Smooth muscle cell (in vitro differentiated cells): ENCODE measurements at regions not wholly inside any gene's neighbourhood (a gene's known extent, or its start where the extent isn't known, plus 50 kb on each side); places are given as distances from the start of the nearest gene placed in this dataset.

Experiments used
- DNase-seq: peaks from one replicate; lab custom pipeline; 2025; ENCODE audit not compliant: unreplicated experiment; lab: John Stamatoyannopoulos, UW
- H2AFZ ChIP-seq: fragments of 200-600 bp; sonication (generic); 2 replicates; pipeline ENCODE4 v1.6.0; 2016; ENCODE audit warnings: antibody characterized with exemption, low read depth, mild to moderate bottlenecking
- H3F3A ChIP-seq: fragments of 200-600 bp; sonication (generic); 2 replicates; pipeline ENCODE4 v1.6.0; 2017; ENCODE audit warnings: antibody characterized with exemption, low read depth
- H3K27ac ChIP-seq: fragments of 200-600 bp; sonication (generic); 2 replicates; pipeline ENCODE4 v1.5.1; 2016; ENCODE audit warnings: low read depth, mild to moderate bottlenecking
- H3K27me3 ChIP-seq: fragments of 200-600 bp; sonication (generic); 2 replicates; pipeline ENCODE4 v1.6.1; 2016; ENCODE audit warnings: low read depth, mild to moderate bottlenecking
- H3K36me3 ChIP-seq: fragments of 200-600 bp; sonication (generic); 2 replicates; pipeline ENCODE4 v1.5.1; 2016; ENCODE audit warnings: low read depth
- H3K4me1 ChIP-seq: fragments of 200-600 bp; sonication (generic); 2 replicates; pipeline ENCODE4 v1.5.1; 2016; ENCODE audit warnings: low read depth
- H3K4me2 ChIP-seq: fragments of 200-600 bp; sonication (generic); 2 replicates; pipeline ENCODE4 v1.6.0; 2016; ENCODE audit warnings: mild to moderate bottlenecking
- H3K4me3 ChIP-seq: fragments of 200-600 bp; sonication (generic); 2 replicates; pipeline ENCODE4 v1.5.1; 2016; ENCODE audit warnings: mild to moderate bottlenecking
- H3K79me2 ChIP-seq: fragments of 200-600 bp; sonication (generic); 2 replicates; pipeline ENCODE4 v1.6.0; 2016; ENCODE audit warnings: low read depth, mild to moderate bottlenecking
- H3K9ac ChIP-seq: fragments of 200-600 bp; sonication (generic); 2 replicates; pipeline ENCODE4 v1.6.0; 2016; ENCODE audit warnings: low read depth
- H3K9me3 ChIP-seq: fragments of 200-600 bp; sonication (generic); replicated peaks from 2 replicates; pipeline ENCODE4 v1.5.1; 2016; ENCODE audit warnings: low read depth
- H4K20me1 ChIP-seq: fragments of 200-600 bp; sonication (generic); 2 replicates; pipeline ENCODE4 v1.6.0; 2016; ENCODE audit warnings: low read depth
- WGBS: methylation state at CpG from one replicate; pipeline ENCODE4 v1.1.7; 2016; ENCODE audit warnings: low lambda C conversion rate; 5-methylcytosine and 5-hydroxymethylcytosine counted together
- TF ChIP-seq, protein P1 (sequence below): fragments of 200-600 bp; sonication (generic); IDR thresholded peaks from 2 replicates; pipeline ENCODE4 v1.5.1; 2017; ENCODE audit warnings: borderline replicate concordance, mild to moderate bottlenecking, antibody characterized with exemption; ENCODE audit not compliant: insufficient read depth, poor library complexity, severe bottlenecking

DNA sequence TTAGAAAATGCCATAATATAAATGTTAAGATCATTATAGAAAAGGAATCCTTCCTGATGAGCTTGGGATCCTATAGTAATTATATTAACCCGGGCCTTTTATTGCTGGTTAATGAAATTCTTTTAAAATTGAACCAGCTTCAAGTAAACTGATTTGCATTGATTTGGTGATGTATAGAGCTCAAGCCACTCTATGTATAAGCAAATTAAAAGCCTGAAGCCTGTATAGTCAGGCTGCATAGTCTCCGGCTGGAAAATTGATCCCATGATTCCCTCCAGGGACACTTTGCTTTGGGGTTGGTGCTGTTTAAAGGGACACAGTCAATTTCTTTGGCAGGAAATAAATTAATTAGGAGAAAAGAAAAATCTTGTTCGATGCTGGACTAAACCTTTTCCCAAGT, 199.1 kb downstream of the HERPUD2 start:
- Histone ChIP-seq H3K27ac (no peak overlapping the region), H3K9me3 (no peaks in the 10 kb centered on the region), H3K27me3 (no peaks in the 10 kb centered on the region), H2AFZ (no peak overlapping the region), H3K9ac (no peak overlapping the region), H3K36me3 (no peaks in the 10 kb centered on the region), H3K4me1 (no peaks in the 10 kb centered on the region), H3K79me2 (no peaks in the 10 kb centered on the region), H3K4me3 (no peak overlapping the region), H4K20me1 (no peaks in the 10 kb centered on the region), H3K4me2 (no peak overlapping the region), H3F3A (no peaks in the 10 kb centered on the region)
- no peak for DNase-seq
- 95% methylated on average over 3 of the region's 3 CpGs for WGBS
- TF ChIP-seq, protein P1, sequence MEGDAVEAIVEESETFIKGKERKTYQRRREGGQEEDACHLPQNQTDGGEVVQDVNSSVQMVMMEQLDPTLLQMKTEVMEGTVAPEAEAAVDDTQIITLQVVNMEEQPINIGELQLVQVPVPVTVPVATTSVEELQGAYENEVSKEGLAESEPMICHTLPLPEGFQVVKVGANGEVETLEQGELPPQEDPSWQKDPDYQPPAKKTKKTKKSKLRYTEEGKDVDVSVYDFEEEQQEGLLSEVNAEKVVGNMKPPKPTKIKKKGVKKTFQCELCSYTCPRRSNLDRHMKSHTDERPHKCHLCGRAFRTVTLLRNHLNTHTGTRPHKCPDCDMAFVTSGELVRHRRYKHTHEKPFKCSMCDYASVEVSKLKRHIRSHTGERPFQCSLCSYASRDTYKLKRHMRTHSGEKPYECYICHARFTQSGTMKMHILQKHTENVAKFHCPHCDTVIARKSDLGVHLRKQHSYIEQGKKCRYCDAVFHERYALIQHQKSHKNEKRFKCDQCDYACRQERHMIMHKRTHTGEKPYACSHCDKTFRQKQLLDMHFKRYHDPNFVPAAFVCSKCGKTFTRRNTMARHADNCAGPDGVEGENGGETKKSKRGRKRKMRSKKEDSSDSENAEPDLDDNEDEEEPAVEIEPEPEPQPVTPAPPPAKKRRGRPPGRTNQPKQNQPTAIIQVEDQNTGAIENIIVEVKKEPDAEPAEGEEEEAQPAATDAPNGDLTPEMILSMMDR = no peak

DNA sequence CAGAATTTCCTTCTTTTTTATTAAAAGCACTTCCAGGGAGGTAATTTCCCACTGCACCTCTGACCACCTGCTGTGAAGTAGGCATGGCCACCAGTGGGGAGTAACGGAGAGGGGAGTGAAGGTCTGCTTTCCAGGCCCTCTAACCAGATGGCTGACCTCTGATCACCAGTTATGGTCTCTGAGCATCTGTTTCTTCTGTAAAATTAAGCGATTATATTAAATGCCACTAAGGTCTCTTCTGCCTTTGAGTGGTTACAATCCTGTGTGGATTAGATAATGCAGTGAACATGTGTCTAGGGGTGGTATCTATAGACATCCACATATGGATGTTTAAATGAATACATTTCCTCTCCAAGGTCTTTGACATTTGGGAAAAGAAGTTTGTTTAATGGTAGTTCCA, 199.6 kb downstream of the HERPUD2 start:
- no peak for DNase-seq
- WGBS = 83% methylated on average over 2 of the region's 2 CpGs

DNA sequence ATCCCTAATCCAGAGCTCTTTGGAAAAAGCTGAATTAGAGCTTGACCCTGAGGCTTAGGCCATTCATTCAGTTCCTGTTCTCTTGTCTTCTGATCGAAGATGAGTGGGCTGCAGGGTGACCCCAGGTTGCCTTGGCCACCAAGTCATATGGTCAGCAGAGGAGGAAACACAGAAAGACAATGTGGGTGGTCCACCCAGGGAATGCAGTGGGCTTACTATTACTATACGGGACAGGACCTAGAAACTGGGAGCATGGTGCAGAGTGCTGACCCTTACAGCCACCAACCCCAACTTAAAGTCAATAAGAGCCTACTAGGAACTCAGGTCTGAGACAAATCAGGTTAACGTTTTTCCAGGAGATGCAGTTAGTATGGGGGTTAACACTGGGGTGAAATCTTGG, 200.5 kb downstream of the HERPUD2 start:
- Histone ChIP-seq H3K9me3 (no peaks in the 10 kb centered on the region), H3K27me3 (no peaks in the 10 kb centered on the region), H3K79me2 (no peaks in the 10 kb centered on the region), H3F3A (no peaks in the 10 kb centered on the region), H3K4me2 (no peak overlapping the region), H3K9ac (no peak overlapping the region), H3K4me3 (no peak overlapping the region), H3K36me3 (no peaks in the 10 kb centered on the region), H3K4me1 (no peaks in the 10 kb centered on the region), H2AFZ (no peak overlapping the region), H4K20me1 (no peaks in the 10 kb centered on the region), H3K27ac (no peak overlapping the region)
- 89% methylated on average over 3 of the region's 3 CpGs for WGBS
- DNase-seq = no peak
- TF ChIP-seq, protein P1 = no peak

More for the DNA sequence above, 199.6 kb downstream of the HERPUD2 start:
- TF ChIP-seq, protein P1 = no peak
- Histone ChIP-seq H3K79me2 (no peaks in the 10 kb centered on the region), H3K4me3 (no peak overlapping the region), H3K4me2 (no peak overlapping the region), H3K4me1 (no peaks in the 10 kb centered on the region), H3K27ac (no peak overlapping the region), H3K27me3 (no peaks in the 10 kb centered on the region), H3F3A (no peaks in the 10 kb centered on the region), H4K20me1 (no peaks in the 10 kb centered on the region), H3K9ac (no peak overlapping the region), H3K9me3 (no peaks in the 10 kb centered on the region), H3K36me3 (no peaks in the 10 kb centered on the region), H2AFZ (no peak overlapping the region)

DNA sequence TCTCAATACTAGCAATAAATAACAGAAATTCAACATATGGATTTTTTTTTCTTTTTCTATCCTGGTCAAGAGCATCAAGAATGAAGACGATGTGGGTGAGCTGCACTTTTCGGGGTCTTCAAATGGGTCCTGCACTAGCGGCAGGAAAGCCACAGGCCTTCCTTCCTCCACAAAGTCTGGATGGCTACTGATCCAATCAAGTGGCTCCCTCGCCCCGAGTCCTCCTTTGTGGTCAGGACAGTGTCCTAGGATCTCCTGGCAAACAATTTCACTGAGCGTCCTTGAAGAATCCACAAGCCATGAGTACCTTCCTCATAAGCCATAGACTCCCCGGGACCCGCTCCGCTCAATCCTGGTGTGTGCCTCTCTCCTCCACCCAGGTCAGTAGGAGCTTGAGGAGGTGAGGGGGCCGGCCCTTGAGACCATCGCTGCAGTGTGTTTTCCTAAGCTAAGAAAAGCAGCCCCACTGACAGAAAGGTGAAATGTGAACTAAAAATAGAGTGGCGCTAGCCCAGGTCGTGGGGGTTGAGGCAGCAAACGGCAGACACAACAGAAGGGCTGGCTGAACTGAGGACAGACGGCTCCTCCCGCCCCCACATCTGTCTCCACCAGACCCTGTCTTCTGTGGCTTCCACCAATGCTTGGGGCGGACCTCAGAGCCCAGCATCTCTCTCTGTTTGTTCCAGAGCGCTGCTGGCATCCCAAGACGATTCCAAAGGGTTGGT, 202.3 kb downstream of the HERPUD2 start:
- H3K27ac ChIP-seq = no peak overlapping the region
- H3K4me2 ChIP-seq = no peak overlapping the region
- WGBS = 89% methylated on average over 19 of the region's 19 CpGs
- no peaks in the 10 kb centered on the region for H3K27me3 ChIP-seq
- H3K9ac ChIP-seq = no peak overlapping the region
- H3K79me2 ChIP-seq = no peaks in the 10 kb centered on the region
- TF ChIP-seq, protein P1 = no peak
- no peaks in the 10 kb centered on the region for H3K9me3 ChIP-seq
- DNase-seq = no peak
- H3K36me3 ChIP-seq = no peaks in the 10 kb centered on the region
- no peaks in the 10 kb centered on the region for H4K20me1 ChIP-seq
- no peak overlapping the region for H2AFZ ChIP-seq
- no peak overlapping the region for H3K4me3 ChIP-seq
- H3K4me1 ChIP-seq = no peaks in the 10 kb centered on the region
- H3F3A ChIP-seq = no peaks in the 10 kb centered on the region
